ENCODE measurements at regions not wholly inside any gene's neighbourhood (a gene's known extent, or its start where the extent isn't known, plus 50 kb on each side); places are given as distances from the start of the nearest gene placed in this dataset.

DNA sequence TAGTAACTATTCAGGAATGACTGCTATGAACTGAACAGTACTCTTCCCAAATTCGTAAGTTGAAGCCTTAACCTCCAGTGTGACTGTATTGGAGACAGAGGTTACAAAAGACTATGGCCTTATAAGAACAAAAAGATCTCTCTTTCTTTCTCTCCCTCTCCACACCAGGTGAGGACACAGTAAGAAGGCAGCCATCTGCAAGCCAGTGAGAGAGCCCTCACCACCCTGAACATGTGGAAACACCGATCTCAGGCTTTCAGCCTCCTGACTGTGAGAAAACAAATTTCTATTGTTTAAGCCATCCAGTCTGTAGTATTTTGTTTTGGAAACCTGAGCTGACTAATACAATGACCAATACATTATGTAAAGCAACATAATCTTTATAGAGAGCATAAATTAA, 888.9 kb downstream of the SLITRK1 start:
- TF ChIP-seq, protein P1, sequence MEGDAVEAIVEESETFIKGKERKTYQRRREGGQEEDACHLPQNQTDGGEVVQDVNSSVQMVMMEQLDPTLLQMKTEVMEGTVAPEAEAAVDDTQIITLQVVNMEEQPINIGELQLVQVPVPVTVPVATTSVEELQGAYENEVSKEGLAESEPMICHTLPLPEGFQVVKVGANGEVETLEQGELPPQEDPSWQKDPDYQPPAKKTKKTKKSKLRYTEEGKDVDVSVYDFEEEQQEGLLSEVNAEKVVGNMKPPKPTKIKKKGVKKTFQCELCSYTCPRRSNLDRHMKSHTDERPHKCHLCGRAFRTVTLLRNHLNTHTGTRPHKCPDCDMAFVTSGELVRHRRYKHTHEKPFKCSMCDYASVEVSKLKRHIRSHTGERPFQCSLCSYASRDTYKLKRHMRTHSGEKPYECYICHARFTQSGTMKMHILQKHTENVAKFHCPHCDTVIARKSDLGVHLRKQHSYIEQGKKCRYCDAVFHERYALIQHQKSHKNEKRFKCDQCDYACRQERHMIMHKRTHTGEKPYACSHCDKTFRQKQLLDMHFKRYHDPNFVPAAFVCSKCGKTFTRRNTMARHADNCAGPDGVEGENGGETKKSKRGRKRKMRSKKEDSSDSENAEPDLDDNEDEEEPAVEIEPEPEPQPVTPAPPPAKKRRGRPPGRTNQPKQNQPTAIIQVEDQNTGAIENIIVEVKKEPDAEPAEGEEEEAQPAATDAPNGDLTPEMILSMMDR (conservative IDR thresholded peaks at IDR 0.05; ENCODE audit: low read depth, low read length) = no peak
- TF ChIP-seq EZH2 (IDR thresholded peaks at IDR 0.05; ENCODE audit: low read length, unreplicated experiment) (no peak), EZH2phosphoT487 (IDR thresholded peaks at IDR 0.05; ENCODE audit: borderline replicate concordance, low read length) (no peak)
